ENCODE measurements at regions not wholly inside any gene's neighbourhood (a gene's known extent, or its start where the extent isn't known, plus 50 kb on each side); places are given as distances from the start of the nearest gene placed in this dataset.
"Not testable (repeated sequence)": the region's sequence is repeated elsewhere in the genome, so short reads cannot be mapped to it uniquely, and the experiment has no call there.

DNA sequence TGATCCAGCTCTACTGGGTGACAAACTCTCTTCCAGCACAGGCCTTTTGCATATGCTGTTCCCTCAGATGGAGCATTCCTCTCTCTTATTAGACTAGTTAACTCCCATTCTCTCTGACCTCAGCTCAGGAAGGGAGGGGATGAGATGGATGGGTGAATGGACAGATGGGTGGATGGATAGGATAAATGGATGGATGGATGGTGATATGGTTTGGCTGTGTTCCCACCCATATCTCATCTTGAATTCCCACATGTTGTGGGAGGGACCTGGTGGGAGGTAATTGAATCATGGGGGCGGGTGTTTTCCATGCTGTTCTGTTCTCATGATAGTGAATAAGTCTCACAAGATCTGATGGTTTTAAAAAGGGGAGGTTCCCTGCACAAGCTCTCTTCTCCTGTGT is 144.1 kb upstream of the ATP2B2 start:
- H3K4me1 ChIP-seq (ENCODE audit: control insufficient read depth in 1 of 2, insufficient read depth in 2 of 2, low read depth in 1 of 2, low read length in 1 of 2); H3K27me3 ChIP-seq (ENCODE audit: insufficient read depth); H3K9ac ChIP-seq; H3K27ac ChIP-seq (ENCODE audit: low read depth in 2 of 2, low read length in 1 of 2); DNase-seq; H3K4me3 ChIP-seq (ENCODE audit: low read depth in 2 of 2, low read length in 1 of 2); H2AFZ ChIP-seq (ENCODE audit: low read depth); H4K20me1 ChIP-seq (ENCODE audit: insufficient read depth); H3K4me2 ChIP-seq; H3F3A ChIP-seq (replicated peaks; ENCODE audit: insufficient read depth); H3K9me2 ChIP-seq; H3K36me3 ChIP-seq (replicated peaks in 1 of 2; ENCODE audit: control insufficient read depth in 1 of 2, insufficient read depth in 2 of 2, low read length in 1 of 2); POLR2A ChIA-PET; H3K79me2 ChIP-seq (ENCODE audit: insufficient read depth); H3K9me3 ChIP-seq: not testable (repeated sequence)
- peak in 1 of 2 experiments; percentile 20; a peak in 1 of 4 replicates for TF ChIP-seq EP300 (IDR thresholded peaks at IDR 0.05; ENCODE audit: borderline replicate concordance in 1 of 2, low read depth in 1 of 2, low read length in 1 of 2)
- TF ChIP-seq GATA2 (CRISPR knock-in tag; IDR thresholded peaks at IDR 0.05) = peak; percentile 46; the same call in 1 of the 2 replicates
- TF ChIP-seq RCOR1 (IDR thresholded peaks at IDR 0.05; ENCODE audit: low read length) = peak; percentile 56; the same call in 1 of the 2 replicates
- CTCF ChIA-PET = interaction anchor here (1.9 to 2.5 kb wide), 2 partner anchors 11 to 89 kb away, joined by 5 to 6 read pairs; no protein-coding TSS in a partner anchor
- 0% methylated on average over 1 of the region's 1 CpG for WGBS (ENCODE audit: low lambda C conversion rate)

- CTCF ChIA-PET = interaction anchor here (1.1 kb wide), 1 partner anchor 87 kb away, joined by 3 read pairs; no protein-coding TSS in a partner anchor
- DNase-seq = no peak
These were observed 146.1 kb upstream of the ATP2B2 start for GRCh38 chr3:10651506-10651905.

More at GRCh38 chr3:10651506-10651905, 146.1 kb upstream of the ATP2B2 start:
- Histone ChIP-seq H3K79me2 (ENCODE audit: insufficient read depth) (no peaks in the 10 kb centered on the region), H3K9me2 (no peaks in the 10 kb centered on the region), H3K9ac (no peak overlapping the region), H4K20me1 (ENCODE audit: insufficient read depth) (no peaks in the 10 kb centered on the region), H2AFZ (ENCODE audit: low read depth) (no peak overlapping the region), H3K27ac (ENCODE audit: low read depth in 2 of 2, low read length in 1 of 2) (no peak overlapping the region), H3K4me3 (ENCODE audit: low read depth in 2 of 2, low read length in 1 of 2) (no peak overlapping the region), H3K27me3 (ENCODE audit: insufficient read depth) (no peaks in the 10 kb centered on the region), H3K4me2 (no peak overlapping the region), H3K9me3 (no peaks in the 10 kb centered on the region), H3K4me1 (ENCODE audit: control insufficient read depth in 1 of 2, insufficient read depth in 2 of 2, low read depth in 1 of 2, low read length in 1 of 2) (no peaks in the 10 kb centered on the region), H3K36me3 (replicated peaks in 1 of 2; ENCODE audit: control insufficient read depth in 1 of 2, insufficient read depth in 2 of 2, low read length in 1 of 2) (no peaks in the 10 kb centered on the region), H3F3A (replicated peaks; ENCODE audit: insufficient read depth) (no peaks in the 10 kb centered on the region)
- POLR2A ChIA-PET = no interaction called here
- TF ChIP-seq SIN3A (IDR thresholded peaks at IDR 0.05; ENCODE audit: borderline replicate concordance, low read depth, low read length) = no peak
- TF ChIP-seq POLR2AphosphoS5 (IDR thresholded peaks at IDR 0.05; ENCODE audit: low read depth, low read length) = no peak
- no peak for TF ChIP-seq TCF12 (IDR thresholded peaks at IDR 0.05)
- TF ChIP-seq, protein P1, sequence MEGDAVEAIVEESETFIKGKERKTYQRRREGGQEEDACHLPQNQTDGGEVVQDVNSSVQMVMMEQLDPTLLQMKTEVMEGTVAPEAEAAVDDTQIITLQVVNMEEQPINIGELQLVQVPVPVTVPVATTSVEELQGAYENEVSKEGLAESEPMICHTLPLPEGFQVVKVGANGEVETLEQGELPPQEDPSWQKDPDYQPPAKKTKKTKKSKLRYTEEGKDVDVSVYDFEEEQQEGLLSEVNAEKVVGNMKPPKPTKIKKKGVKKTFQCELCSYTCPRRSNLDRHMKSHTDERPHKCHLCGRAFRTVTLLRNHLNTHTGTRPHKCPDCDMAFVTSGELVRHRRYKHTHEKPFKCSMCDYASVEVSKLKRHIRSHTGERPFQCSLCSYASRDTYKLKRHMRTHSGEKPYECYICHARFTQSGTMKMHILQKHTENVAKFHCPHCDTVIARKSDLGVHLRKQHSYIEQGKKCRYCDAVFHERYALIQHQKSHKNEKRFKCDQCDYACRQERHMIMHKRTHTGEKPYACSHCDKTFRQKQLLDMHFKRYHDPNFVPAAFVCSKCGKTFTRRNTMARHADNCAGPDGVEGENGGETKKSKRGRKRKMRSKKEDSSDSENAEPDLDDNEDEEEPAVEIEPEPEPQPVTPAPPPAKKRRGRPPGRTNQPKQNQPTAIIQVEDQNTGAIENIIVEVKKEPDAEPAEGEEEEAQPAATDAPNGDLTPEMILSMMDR (IDR thresholded peaks at IDR 0.05) = no peak
- TF ChIP-seq MXI1 (IDR thresholded peaks at IDR 0.05; ENCODE audit: low read depth, low read length) = no peak
- no peak for TF ChIP-seq RXRA (IDR thresholded peaks at IDR 0.05; ENCODE audit: borderline replicate concordance, low read depth)
- no peak for TF ChIP-seq NRF1 (IDR thresholded peaks at IDR 0.05; ENCODE audit: low read depth, low read length)
- no peak for TF ChIP-seq SMC3 (IDR thresholded peaks at IDR 0.05; ENCODE audit: low read depth, low read length)
- no peak for TF ChIP-seq TAF1 (IDR thresholded peaks at IDR 0.05; ENCODE audit: borderline replicate concordance, low read depth, low read length)
- TF ChIP-seq, protein P2, sequence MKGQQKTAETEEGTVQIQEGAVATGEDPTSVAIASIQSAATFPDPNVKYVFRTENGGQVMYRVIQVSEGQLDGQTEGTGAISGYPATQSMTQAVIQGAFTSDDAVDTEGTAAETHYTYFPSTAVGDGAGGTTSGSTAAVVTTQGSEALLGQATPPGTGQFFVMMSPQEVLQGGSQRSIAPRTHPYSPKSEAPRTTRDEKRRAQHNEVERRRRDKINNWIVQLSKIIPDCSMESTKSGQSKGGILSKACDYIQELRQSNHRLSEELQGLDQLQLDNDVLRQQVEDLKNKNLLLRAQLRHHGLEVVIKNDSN (IDR thresholded peaks at IDR 0.05; ENCODE audit: borderline replicate concordance, low read depth) = no peak
- no peak for TF ChIP-seq PBX3 (IDR thresholded peaks at IDR 0.05)
- no peak for TF ChIP-seq USF2 (IDR thresholded peaks at IDR 0.05; ENCODE audit: borderline replicate concordance, low read depth, low read length)
- TF ChIP-seq FOXJ3 (CRISPR knock-in tag; IDR thresholded peaks at IDR 0.05) = no peak
- TF ChIP-seq TEAD4 (IDR thresholded peaks at IDR 0.05; ENCODE audit: borderline replicate concordance, insufficient read depth) = no peak
